Embryonic facial prominence (tissue), 1 donor: ENCODE measurements at regions not wholly inside any gene's neighbourhood (a gene's known extent, or its start where the extent isn't known, plus 50 kb on each side); places are given as distances from the start of the nearest gene placed in this dataset.

ENCODE experiments used
- DNase-seq: peaks from one replicate; pipeline ENCODE4 v3.0.0-alpha.2; 2016; ENCODE audit errors: extremely low spot score

GRCh38 chr16:80189476-80190175 is 351.2 kb upstream of the DYNLRB2 start:
- DNase-seq: no peak

GRCh38 chr16:80176114-80176513 is 364.7 kb upstream of the DYNLRB2 start:
- no peak for DNase-seq

- no peak for DNase-seq
Measured at GRCh38 chr16:80175011-80175410, 365.8 kb upstream of the DYNLRB2 start.

GRCh38 chr16:80174416-80174815 is 366.4 kb upstream of the DYNLRB2 start:
- DNase-seq: no peak

GRCh38 chr16:80171746-80172145 is 369.0 kb upstream of the DYNLRB2 start:
- DNase-seq: no peak

GRCh38 chr16:80171199-80171598 is 369.6 kb upstream of the DYNLRB2 start:
- no peak for DNase-seq

GRCh38 chr16:80167657-80168390 is 373.0 kb upstream of the DYNLRB2 start:
- no peak for DNase-seq

GRCh38 chr16:80166082-80166481 is 374.7 kb upstream of the DYNLRB2 start:
- DNase-seq: no peak

- DNase-seq: no peak
Measured at GRCh38 chr16:80164966-80165550, 375.7 kb upstream of the DYNLRB2 start.

- no peak for DNase-seq
Measured at GRCh38 chr16:80163339-80163738, 377.5 kb upstream of the DYNLRB2 start.

- no peak for DNase-seq
Measured at GRCh38 chr16:80161799-80162739, 378.7 kb upstream of the DYNLRB2 start.

- no peak for DNase-seq
Measured at GRCh38 chr16:80158766-80159165, 382.0 kb upstream of the DYNLRB2 start.

GRCh38 chr16:80151722-80152111 is 389.1 kb upstream of the DYNLRB2 start:
- DNase-seq: no peak

- DNase-seq: no peak
Measured at GRCh38 chr16:80150978-80151721, 389.6 kb upstream of the DYNLRB2 start.

- DNase-seq: no peak
Measured at GRCh38 chr16:80148826-80149225, 392.0 kb upstream of the DYNLRB2 start.

- DNase-seq: no peak
Measured at GRCh38 chr16:80147026-80147655, 393.7 kb upstream of the DYNLRB2 start.

- no peak for DNase-seq
Measured at GRCh38 chr16:80144191-80144590, 396.6 kb upstream of the DYNLRB2 start.

GRCh38 chr16:80142940-80143339 is 397.9 kb upstream of the DYNLRB2 start:
- DNase-seq: no peak

- no peak for DNase-seq
Measured at GRCh38 chr16:80142281-80142680, 398.5 kb upstream of the DYNLRB2 start.

- no peak for DNase-seq
Measured at GRCh38 chr16:80129791-80130190, 411.0 kb upstream of the DYNLRB2 start.

GRCh38 chr16:80125677-80126076 is 415.1 kb upstream of the DYNLRB2 start:
- no peak for DNase-seq
